Calu3 (cell line): ENCODE measurements at regions not wholly inside any gene's neighbourhood (a gene's known extent, or its start where the extent isn't known, plus 50 kb on each side); places are given as distances from the start of the nearest gene placed in this dataset.

ENCODE experiments used
- BruUV-seq: library from RNA; stranded (reverse); fragments of 400-500 nt; replicated peaks from 2 replicates; lab custom pipeline; 2021; lab: Mats Ljungman, UMichigan
- CTCF ChIA-PET: fragments of 300-600 bp; sonication (Branson Sonifier 250); formaldehyde crosslinking; loops from one replicate; lab custom pipeline; 2022; ENCODE audit warnings: antibody characterized with exemption; lab: Charles Lee
- DNase-seq: peaks from one replicate; pipeline ENCODE4 v3.0.0; 2022
- H3K27ac Mint-ChIP-seq: one replicate; pipeline ENCODE4 v1.8.0; 2022; ENCODE audit warnings: mixed read lengths; ENCODE audit not compliant: unreplicated experiment
- H3K27me3 Mint-ChIP-seq: one replicate; pipeline ENCODE4 v1.8.0; 2022; ENCODE audit warnings: mixed read lengths; ENCODE audit not compliant: unreplicated experiment
- H3K36me3 Mint-ChIP-seq: one replicate; pipeline ENCODE4 v1.8.0; 2022; ENCODE audit warnings: mild to moderate bottlenecking, moderate library complexity, mixed read lengths; ENCODE audit not compliant: insufficient read depth, unreplicated experiment
- H3K4me1 Mint-ChIP-seq: one replicate; pipeline ENCODE4 v1.8.0; 2022; ENCODE audit warnings: mild to moderate bottlenecking, low read depth, mixed read lengths; ENCODE audit not compliant: unreplicated experiment
- H3K4me3 Mint-ChIP-seq: one replicate; pipeline ENCODE4 v1.8.0; 2022; ENCODE audit warnings: mild to moderate bottlenecking, low read depth, moderate library complexity, mixed read lengths; ENCODE audit not compliant: unreplicated experiment
- H3K9me3 Mint-ChIP-seq: one replicate; pipeline ENCODE4 v1.8.0; 2022; ENCODE audit warnings: low read depth, mixed read lengths; ENCODE audit not compliant: unreplicated experiment
- CTCF ChIP-seq: fragments of 200-600 bp; IDR thresholded peaks from one replicate; pipeline ENCODE4 v1.8.0; 2022; ENCODE audit warnings: antibody characterized with exemption; ENCODE audit not compliant: unreplicated experiment
- intact Hi-C: fragments of 100-400 bp; cut with micrococcal nuclease; formaldehyde crosslinking; loops from one replicate; pipeline ENCODE4 v1.10.0; 2022; ENCODE audit not compliant: unreplicated experiment

- TF ChIP-seq CTCF: no peak
- intact Hi-C loops: no loop called here
- Mint-ChIP-seq H3K4me1 (no peaks in the 10 kb centered on the region), H3K27me3 (no peaks in the 10 kb centered on the region), H3K27ac (no peak overlapping the region), H3K4me3 (no peak overlapping the region), H3K9me3 (peaks cover 6% of the 10 kb centered on the region), H3K36me3 (no peaks in the 10 kb centered on the region)
- no TSS peak for BruUV-seq
- no peak for DNase-seq
- CTCF ChIA-PET: no interaction called here
Measured at GRCh38 chr7:69232445-69233376, 365.6 kb upstream of the AUTS2 start.

- Mint-ChIP-seq H3K4me1 (no peaks in the 10 kb centered on the region), H3K4me3 (no peak overlapping the region), H3K9me3 (peaks cover 3% of the 10 kb centered on the region), H3K27me3 (no peaks in the 10 kb centered on the region), H3K36me3 (no peaks in the 10 kb centered on the region), H3K27ac (no peak overlapping the region)
- intact Hi-C loops: no loop called here
- no TSS peak for BruUV-seq
- no peak for DNase-seq
- no peak for TF ChIP-seq CTCF
- CTCF ChIA-PET: no interaction called here
Measured at GRCh38 chr7:69237541-69237940, 360.7 kb upstream of the AUTS2 start.

GRCh38 chr7:69243016-69243415, 355.3 kb upstream of the AUTS2 start:
- H3K27me3 Mint-ChIP-seq: no peaks in the 10 kb centered on the region
- no peak overlapping the region for H3K27ac Mint-ChIP-seq
- BruUV-seq: no TSS peak
- no peak overlapping the region for H3K4me3 Mint-ChIP-seq
- DNase-seq: no peak
- H3K9me3 Mint-ChIP-seq: no peaks in the 10 kb centered on the region
- no peaks in the 10 kb centered on the region for H3K4me1 Mint-ChIP-seq
- H3K36me3 Mint-ChIP-seq: peaks cover 5% of the 10 kb centered on the region
- CTCF ChIA-PET: no interaction called here
- no peak for TF ChIP-seq CTCF
- intact Hi-C loops: no loop called here

GRCh38 chr7:69244701-69245100, 353.6 kb upstream of the AUTS2 start:
- Mint-ChIP-seq H3K9me3 (no peaks in the 10 kb centered on the region), H3K4me1 (no peaks in the 10 kb centered on the region), H3K27ac (no peak overlapping the region), H3K27me3 (no peaks in the 10 kb centered on the region), H3K36me3 (peaks cover 5% of the 10 kb centered on the region), H3K4me3 (no peak overlapping the region)
- CTCF ChIA-PET: no interaction called here
- no peak for TF ChIP-seq CTCF
- no peak for DNase-seq
- intact Hi-C loops: no loop called here
- BruUV-seq: no TSS peak
